Ishikawa (cell line): ENCODE measurements at regions not wholly inside any gene's neighbourhood (a gene's known extent, or its start where the extent isn't known, plus 50 kb on each side); places are given as distances from the start of the nearest gene placed in this dataset.

Experiments used
- CEBPB ChIP-seq: IDR thresholded peaks from 2 replicates; pipeline ENCODE4 v1.6.1; 2012
- CREB1 ChIP-seq: IDR thresholded peaks from 2 replicates; pipeline ENCODE4 v1.6.1; 2012; ENCODE audit warnings: low read depth
- EGR1 ChIP-seq: IDR thresholded peaks from 2 replicates; pipeline ENCODE4 v1.6.1; 2012
- EP300 ChIP-seq: IDR thresholded peaks from 2 replicates; pipeline ENCODE4 v1.6.1; 2012; ENCODE audit warnings: borderline replicate concordance
- FOXM1 ChIP-seq: IDR thresholded peaks from 2 replicates; pipeline ENCODE4 v1.6.1; 2012; ENCODE audit warnings: low read depth, borderline replicate concordance
- MAX ChIP-seq: IDR thresholded peaks from 2 replicates; pipeline ENCODE4 v1.6.1; 2012
- NFIC ChIP-seq: IDR thresholded peaks from 2 replicates; pipeline ENCODE4 v1.6.1; 2012
- RAD21 ChIP-seq: IDR thresholded peaks from 2 replicates; pipeline ENCODE4 v1.6.1; 2012; ENCODE audit warnings: low read depth
- REST ChIP-seq: IDR thresholded peaks from 2 replicates; pipeline ENCODE4 v1.6.1; 2012; ENCODE audit warnings: low read depth, mild to moderate bottlenecking
- TAF1 ChIP-seq: IDR thresholded peaks from 2 replicates; pipeline ENCODE4 v1.6.1; 2012; ENCODE audit warnings: low read depth, mild to moderate bottlenecking
- TCF12 ChIP-seq: IDR thresholded peaks from 2 replicates; pipeline ENCODE4 v1.6.1; 2012; ENCODE audit warnings: low read depth
- TEAD4 ChIP-seq: IDR thresholded peaks from 2 replicates; pipeline ENCODE4 v1.6.1; 2012
- USF1 ChIP-seq: IDR thresholded peaks from 2 replicates; pipeline ENCODE4 v1.6.1; 2012
- YY1 ChIP-seq: IDR thresholded peaks from 2 replicates; pipeline ENCODE4 v1.6.1; 2012; ENCODE audit warnings: low read depth
- ZBTB7A ChIP-seq: IDR thresholded peaks from 2 replicates; pipeline ENCODE4 v1.6.1; 2012; ENCODE audit warnings: low read depth

- TF ChIP-seq USF1, result no peak
- no peak for TF ChIP-seq TEAD4
- no peak for TF ChIP-seq TCF12
- no peak for TF ChIP-seq REST
- TF ChIP-seq MAX, result no peak
- no peak for TF ChIP-seq CEBPB
- TF ChIP-seq NFIC, result no peak
- no peak for TF ChIP-seq RAD21
- no peak for TF ChIP-seq EGR1
- no peak for TF ChIP-seq EP300
- no peak for TF ChIP-seq CREB1
- TF ChIP-seq ZBTB7A, result no peak
- TF ChIP-seq YY1, result no peak
- no peak for TF ChIP-seq FOXM1
- TF ChIP-seq TAF1, result no peak
Observed at GRCh38 chrX:23540532-23540931, 126.8 kb upstream of the PRDX4 start.

GRCh38 chrX:23548164-23548563, 119.1 kb upstream of the PRDX4 start:
- TF ChIP-seq TCF12 (no peak), TAF1 (no peak), YY1 (no peak), CEBPB (no peak), EGR1 (no peak), NFIC (no peak), EP300 (no peak), USF1 (no peak), FOXM1 (no peak), REST (no peak), CREB1 (no peak), MAX (no peak), TEAD4 (no peak), RAD21 (no peak), ZBTB7A (no peak)

GRCh38 chrX:23552303-23552702, 115.0 kb upstream of the PRDX4 start:
- TF ChIP-seq TAF1 (no peak), YY1 (no peak)

GRCh38 chrX:23554304-23554703, 113.0 kb upstream of the PRDX4 start:
- TF ChIP-seq MAX (no peak), RAD21 (peak; percentile 75)

- TF ChIP-seq EGR1, result no peak
- TF ChIP-seq EP300, result no peak
- no peak for TF ChIP-seq CEBPB
- TF ChIP-seq TCF12, result no peak
- TF ChIP-seq CREB1, result no peak
- TF ChIP-seq RAD21, result no peak
- TF ChIP-seq ZBTB7A, result no peak
- TF ChIP-seq MAX, result no peak
- TF ChIP-seq FOXM1, result no peak
- TF ChIP-seq REST, result no peak
- no peak for TF ChIP-seq YY1
Observed at GRCh38 chrX:23557070-23557469, 110.2 kb upstream of the PRDX4 start.
